Skeletal muscle satellite cell (primary cell): ENCODE measurements at regions not wholly inside any gene's neighbourhood (a gene's known extent, or its start where the extent isn't known, plus 50 kb on each side); places are given as distances from the start of the nearest gene placed in this dataset.
"Not testable (repeated sequence)": the region's sequence is repeated elsewhere in the genome, so short reads cannot be mapped to it uniquely, and the experiment has no call there.

ENCODE experiments used
- H3K27me3 ChIP-seq: 2 replicates; pipeline ENCODE4 v1.7.0; 2013; ENCODE audit warnings: low read length; ENCODE audit not compliant: control insufficient read depth, insufficient read depth
- H3K36me3 ChIP-seq: 2 replicates; pipeline ENCODE4 v1.7.0; 2013; ENCODE audit warnings: mild to moderate bottlenecking, control low read depth, low read length; ENCODE audit not compliant: insufficient read depth
- H3K4me1 ChIP-seq: 2 replicates; pipeline ENCODE4 v1.7.0; 2013; ENCODE audit warnings: low read length; ENCODE audit not compliant: control insufficient read depth, insufficient read depth
- H3K4me2 ChIP-seq: 2 replicates; pipeline ENCODE4 v1.7.0; 2013; ENCODE audit warnings: mild to moderate bottlenecking, low read length
- H3K4me3 ChIP-seq: 2 replicates; pipeline ENCODE4 v1.7.0; 2013; ENCODE audit warnings: low read length
- H3K9ac ChIP-seq: 2 replicates; pipeline ENCODE4 v1.7.0; 2013; ENCODE audit warnings: mild to moderate bottlenecking, low read depth, low read length, moderate library complexity
- H3K9me3 ChIP-seq: replicated peaks from 2 replicates; pipeline ENCODE4 v1.7.0; 2013; ENCODE audit warnings: mild to moderate bottlenecking, control low read depth, low read length

DNA sequence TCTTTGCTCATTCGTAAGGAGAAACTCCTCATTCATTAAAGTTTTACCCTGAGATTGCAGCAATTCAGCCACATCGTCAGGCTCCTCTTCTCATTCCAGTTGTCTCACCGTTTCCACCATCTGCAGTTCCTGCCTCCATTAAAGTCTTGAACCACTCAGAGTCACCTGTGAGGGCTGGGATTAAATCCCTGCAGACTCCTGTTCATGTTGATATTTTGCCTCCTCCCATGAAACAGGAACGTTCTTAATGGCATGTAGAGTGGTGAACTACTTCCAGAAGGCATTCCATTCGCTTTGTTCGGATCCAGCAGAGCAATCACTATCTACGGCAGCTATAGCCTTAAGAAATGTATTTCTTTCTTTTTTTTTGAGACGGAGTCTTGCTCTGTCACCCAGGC, 96.5 kb upstream of the FAM20C start:
- Histone ChIP-seq H3K4me2 (no peak overlapping the region), H3K9me3 (no peaks in the 10 kb centered on the region), H3K9ac (no peak overlapping the region), H3K4me1 (peaks cover 24% of the 10 kb centered on the region), H3K36me3 (no peaks in the 10 kb centered on the region), H3K4me3 (no peak overlapping the region), H3K27me3 (peaks cover 32% of the 10 kb centered on the region)

DNA sequence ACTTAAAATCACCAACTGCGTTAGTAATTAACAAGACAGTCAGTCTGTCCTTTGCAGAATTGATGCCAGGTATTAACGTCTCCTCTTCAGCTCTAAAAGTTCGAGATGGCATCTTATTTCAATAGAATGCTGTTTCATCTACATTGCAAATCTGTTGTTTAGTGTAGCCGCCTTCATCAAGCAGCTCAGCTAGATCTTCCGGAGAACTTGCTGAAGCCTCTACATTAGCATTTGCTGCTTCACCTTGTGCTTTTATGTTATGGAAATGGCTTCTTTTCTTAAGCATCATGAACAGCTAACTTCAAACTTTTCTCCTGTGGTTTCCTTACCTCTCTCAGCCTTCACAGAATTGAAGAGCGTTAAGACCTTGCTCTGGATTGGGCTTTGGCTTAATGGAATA, 95.5 kb upstream of the FAM20C start:
- H3K9me3 ChIP-seq = no peaks in the 10 kb centered on the region
- peaks cover 28% of the 10 kb centered on the region for H3K4me1 ChIP-seq
- no peak overlapping the region for H3K4me3 ChIP-seq
- H3K36me3 ChIP-seq = no peaks in the 10 kb centered on the region
- no peak overlapping the region for H3K9ac ChIP-seq
- peaks cover 32% of the 10 kb centered on the region for H3K27me3 ChIP-seq
- no peak overlapping the region for H3K4me2 ChIP-seq

DNA sequence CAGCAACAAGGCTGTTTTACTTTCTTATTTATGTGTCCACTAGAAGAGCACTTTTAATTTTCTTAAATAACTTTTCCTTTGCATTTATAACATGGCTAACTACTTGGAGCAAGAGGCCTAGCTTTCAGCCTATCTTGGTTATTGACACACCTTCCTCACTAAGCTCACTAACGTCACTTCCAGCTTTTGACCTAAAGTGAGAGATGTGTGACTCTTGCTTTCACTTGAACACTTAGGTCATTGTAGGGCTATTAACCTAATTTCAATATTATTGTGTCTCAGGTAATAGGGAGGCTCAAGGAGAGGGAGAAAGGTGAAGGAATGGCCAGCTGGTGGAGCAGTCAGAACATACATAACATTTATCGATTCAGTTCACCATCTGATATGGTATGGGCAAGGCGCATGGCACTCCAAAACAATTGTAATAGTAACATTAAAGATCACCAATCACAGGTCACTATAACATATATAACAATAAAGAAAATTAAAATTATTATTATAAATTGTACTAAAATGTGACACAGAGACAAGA, 95.0 kb upstream of the FAM20C start:
- Histone ChIP-seq H3K4me2 (no peak overlapping the region), H3K4me1 (peaks cover 31% of the 10 kb centered on the region), H3K27me3 (peaks cover 30% of the 10 kb centered on the region), H3K36me3 (no peaks in the 10 kb centered on the region), H3K4me3 (no peak overlapping the region), H3K9me3 (no peaks in the 10 kb centered on the region), H3K9ac (no peak overlapping the region)

DNA sequence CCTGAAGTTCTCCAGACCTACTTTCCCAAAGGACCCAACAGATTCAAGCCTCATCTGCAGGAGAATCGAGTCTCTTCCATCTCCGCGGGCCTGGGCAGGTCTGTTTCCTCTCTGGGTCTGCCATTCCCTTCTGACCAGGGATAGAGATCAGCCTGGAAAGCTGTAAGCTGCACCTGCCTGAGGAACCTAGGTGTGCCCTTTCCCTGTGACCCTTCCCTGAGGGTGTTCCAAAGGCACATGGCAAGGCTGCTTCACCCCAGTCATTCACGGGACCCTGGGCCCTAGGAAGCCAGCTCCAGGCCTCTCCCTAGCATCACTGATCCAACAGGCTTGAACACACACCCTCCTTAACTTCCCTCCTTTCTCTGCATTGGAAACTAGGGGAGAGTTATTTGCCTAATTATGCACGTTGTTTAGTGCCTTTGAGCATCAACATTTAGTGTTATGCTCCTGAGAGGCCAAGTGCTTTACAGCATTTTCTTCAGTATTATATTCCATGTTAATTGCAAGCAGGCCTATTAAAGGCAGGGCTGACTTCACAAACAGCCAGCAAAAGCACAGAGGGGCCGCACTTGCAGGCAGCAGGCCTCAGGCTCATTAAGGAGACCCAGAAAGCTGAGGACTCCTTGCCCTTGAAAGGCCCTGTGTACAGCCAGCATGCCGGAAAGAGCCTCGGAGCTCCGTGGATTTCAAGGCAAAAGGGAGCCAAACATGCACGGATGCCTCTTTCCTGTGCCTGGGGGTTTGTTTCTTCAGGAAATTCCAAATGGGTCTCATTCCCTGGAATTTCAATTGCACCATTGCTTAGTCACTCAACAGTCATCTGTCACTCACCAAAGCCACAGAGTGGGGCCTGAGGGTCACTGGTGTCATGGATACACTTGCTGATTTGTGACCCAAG, 91.0 kb upstream of the FAM20C start:
- no peak overlapping the region for H3K4me3 ChIP-seq
- H3K27me3 ChIP-seq = peaks cover 14% of the 10 kb centered on the region
- no peak overlapping the region for H3K4me2 ChIP-seq
- no peaks in the 10 kb centered on the region for H3K9me3 ChIP-seq
- peaks cover 19% of the 10 kb centered on the region for H3K4me1 ChIP-seq
- no peak overlapping the region for H3K9ac ChIP-seq
- H3K36me3 ChIP-seq = no peaks in the 10 kb centered on the region

DNA sequence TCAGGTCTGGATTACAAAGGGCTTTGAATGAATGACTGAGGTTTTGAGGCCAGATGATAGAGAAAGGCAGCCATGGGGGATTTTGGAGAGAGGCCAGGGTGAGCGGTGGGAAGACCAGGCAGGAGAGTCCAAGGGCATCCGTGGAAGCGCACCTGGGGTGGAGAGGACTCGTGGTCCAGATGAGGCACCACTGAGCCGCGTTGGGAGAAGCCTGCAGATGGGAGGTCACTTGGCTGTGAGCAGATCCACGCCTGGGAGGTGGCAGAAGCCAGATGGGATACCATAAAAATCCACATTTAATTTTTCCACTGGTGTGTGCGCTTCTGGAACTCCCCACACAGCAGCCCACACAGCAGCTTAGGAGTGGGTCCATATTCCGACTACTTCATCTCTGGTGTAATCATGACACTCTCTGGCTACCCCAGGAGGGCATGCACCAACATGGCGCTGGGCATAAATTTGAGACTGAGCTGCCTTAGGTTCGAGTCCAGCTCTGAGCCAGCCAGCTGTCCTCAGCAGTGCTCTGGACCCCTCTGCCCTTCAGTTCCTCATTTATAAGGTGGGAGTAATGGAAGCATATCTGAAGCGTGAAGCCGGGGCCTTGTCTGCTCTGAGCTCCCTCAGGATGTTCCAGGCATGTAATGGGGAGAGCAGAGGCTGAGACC, 90.2 kb upstream of the FAM20C start:
- Histone ChIP-seq H3K36me3 (no peaks in the 10 kb centered on the region), H3K4me2 (no peak overlapping the region), H3K9ac (no peak overlapping the region), H3K9me3 (no peaks in the 10 kb centered on the region), H3K27me3 (peaks cover 16% of the 10 kb centered on the region), H3K4me3 (no peak overlapping the region), H3K4me1 (peaks cover 19% of the 10 kb centered on the region)

DNA sequence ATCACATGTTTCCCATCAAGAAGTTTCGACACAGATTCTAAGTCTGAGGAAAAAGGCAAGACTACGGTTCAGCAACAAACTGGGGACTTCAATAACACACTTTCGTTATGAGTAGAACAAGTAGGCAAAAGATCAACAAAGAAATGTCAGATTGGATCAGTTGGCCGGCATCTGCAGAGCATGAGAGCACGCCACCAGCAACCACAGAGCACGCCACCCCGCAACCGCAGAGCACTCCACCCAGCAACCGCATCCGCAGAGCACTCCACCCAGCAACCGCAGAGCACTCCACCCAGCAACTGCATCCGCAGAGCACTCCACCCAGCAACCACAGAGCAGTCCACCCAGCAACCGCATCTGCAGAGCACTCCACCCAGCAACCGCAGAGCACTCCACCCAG, 89.7 kb upstream of the FAM20C start:
- H3K9ac ChIP-seq = no peak overlapping the region
- H3K4me2 ChIP-seq = no peak overlapping the region
- H3K27me3 ChIP-seq = peaks cover 19% of the 10 kb centered on the region
- no peaks in the 10 kb centered on the region for H3K36me3 ChIP-seq
- H3K4me3 ChIP-seq = no peak overlapping the region
- H3K4me1 ChIP-seq = peaks cover 19% of the 10 kb centered on the region
- no peaks in the 10 kb centered on the region for H3K9me3 ChIP-seq

DNA sequence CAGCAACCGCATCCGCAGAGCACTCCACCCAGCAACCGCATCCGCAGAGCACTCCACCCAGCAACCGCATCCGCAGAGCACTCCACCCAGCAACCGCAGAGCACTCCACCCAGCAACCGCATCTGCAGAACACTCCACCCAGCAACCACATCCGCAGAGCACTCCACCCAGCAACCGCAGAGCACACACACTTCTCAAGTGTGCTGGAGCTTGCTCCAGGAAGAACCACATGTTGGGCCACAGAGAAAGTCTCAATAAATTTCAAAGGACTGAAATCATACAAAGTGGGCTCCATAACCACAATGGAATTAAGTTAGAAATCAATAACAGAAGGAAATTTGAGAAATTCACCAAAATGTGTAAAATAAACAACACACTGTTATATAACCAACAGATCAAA, 88.4 kb upstream of the FAM20C start:
- H3K9me3 ChIP-seq, H3K9ac ChIP-seq, H3K4me3 ChIP-seq, H3K4me2 ChIP-seq, H3K36me3 ChIP-seq: not testable (repeated sequence)
- H3K4me1 ChIP-seq = peaks cover 19% of the 10 kb centered on the region
- peaks cover 27% of the 10 kb centered on the region for H3K27me3 ChIP-seq

DNA sequence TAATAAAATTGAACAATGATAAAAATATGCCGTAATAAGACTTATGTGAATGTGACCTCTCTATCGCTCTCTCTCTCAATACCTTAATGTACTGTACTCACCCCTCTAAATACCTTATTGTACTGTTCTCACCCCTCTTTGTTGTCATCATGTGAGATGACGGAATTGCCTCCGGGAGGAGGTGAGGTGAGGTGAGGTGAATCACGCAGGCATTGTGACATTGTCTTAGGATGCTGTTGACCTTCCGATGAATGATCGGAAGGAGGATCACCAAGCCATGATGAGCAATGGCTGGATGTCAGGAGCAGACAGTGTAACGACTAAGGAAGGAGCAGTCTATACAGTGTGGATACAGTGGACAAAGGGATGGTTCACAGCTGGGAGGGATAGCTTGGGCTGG, 87.4 kb upstream of the FAM20C start:
- Histone ChIP-seq H3K36me3 (no peaks in the 10 kb centered on the region), H3K4me1 (peaks cover 19% of the 10 kb centered on the region), H3K4me2 (no peak overlapping the region), H3K27me3 (peaks cover 37% of the 10 kb centered on the region), H3K9me3 (no peaks in the 10 kb centered on the region), H3K9ac (no peak overlapping the region), H3K4me3 (no peak overlapping the region)

DNA sequence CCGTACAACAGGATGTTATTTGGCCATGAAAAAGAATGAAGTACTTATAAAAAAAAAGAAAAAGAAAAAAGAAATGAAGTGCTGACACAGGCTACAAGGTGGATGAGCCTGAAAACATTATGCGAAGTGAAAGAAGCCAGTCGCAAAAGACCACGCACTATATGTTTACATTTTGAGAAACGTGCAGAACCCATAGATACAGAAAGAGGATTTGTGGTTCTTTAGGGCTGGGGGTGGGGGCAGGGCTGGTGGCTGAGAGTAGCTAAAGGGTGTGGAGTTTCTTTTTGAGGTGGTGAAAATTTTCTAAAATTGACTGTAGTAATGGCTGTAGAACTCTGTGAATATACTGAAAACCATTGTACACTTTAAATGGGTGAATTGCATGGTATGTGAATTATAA, 86.0 kb upstream of the FAM20C start:
- peaks cover 50% of the 10 kb centered on the region for H3K27me3 ChIP-seq
- peaks cover 11% of the 10 kb centered on the region for H3K4me1 ChIP-seq
- peaks cover 2% of the 10 kb centered on the region for H3K9me3 ChIP-seq
- no peak overlapping the region for H3K4me2 ChIP-seq
- no peak overlapping the region for H3K4me3 ChIP-seq
- no peaks in the 10 kb centered on the region for H3K36me3 ChIP-seq
- no peak overlapping the region for H3K9ac ChIP-seq

DNA sequence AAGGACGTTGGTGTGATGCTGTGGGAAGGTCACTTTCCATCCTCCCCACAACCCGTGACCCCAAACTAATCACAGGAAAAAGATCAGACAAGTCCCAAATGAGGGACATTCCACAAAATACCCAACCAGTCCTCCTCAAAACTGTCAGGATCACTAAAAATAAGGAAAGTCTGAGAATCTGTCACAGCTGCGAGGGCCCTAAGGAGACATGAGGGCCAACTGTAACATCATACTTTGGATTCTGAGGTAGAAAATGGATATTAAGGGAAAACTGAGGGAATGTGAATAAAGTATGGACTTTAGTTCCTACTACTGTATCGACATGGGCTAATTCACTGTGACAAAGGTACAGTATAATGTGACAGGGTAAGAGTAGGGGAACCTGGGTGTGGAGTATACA, 85.1 kb upstream of the FAM20C start:
- Histone ChIP-seq H3K9me3 (peaks cover 9% of the 10 kb centered on the region), H3K4me2 (no peak overlapping the region), H3K4me1 (peaks cover 2% of the 10 kb centered on the region), H3K36me3 (no peaks in the 10 kb centered on the region), H3K9ac (no peak overlapping the region), H3K27me3 (peaks cover 58% of the 10 kb centered on the region), H3K4me3 (no peak overlapping the region)

DNA sequence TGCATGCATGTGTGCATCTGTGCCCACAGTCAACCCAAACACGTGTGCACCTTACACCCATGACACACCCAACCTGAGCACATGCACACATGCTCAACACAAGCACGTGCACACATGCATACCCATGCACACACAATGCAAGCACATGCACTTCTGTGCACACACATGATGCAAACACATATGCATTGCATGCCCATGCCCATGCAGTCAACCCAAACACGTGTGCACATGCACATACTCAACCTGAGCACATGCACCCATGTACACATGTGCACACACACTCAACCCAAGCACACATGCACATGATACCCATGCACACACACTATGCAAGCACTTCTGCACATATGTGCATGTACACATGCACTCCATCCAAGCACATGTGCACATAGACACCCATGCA, 84.5 kb upstream of the FAM20C start:
- H3K4me1 ChIP-seq = no peaks in the 10 kb centered on the region
- H3K27me3 ChIP-seq = peaks cover 60% of the 10 kb centered on the region
- H3K9me3 ChIP-seq = peaks cover 12% of the 10 kb centered on the region
- no peak overlapping the region for H3K9ac ChIP-seq
- H3K36me3 ChIP-seq = no peaks in the 10 kb centered on the region
- no peak overlapping the region for H3K4me3 ChIP-seq
- no peak overlapping the region for H3K4me2 ChIP-seq
